Cardiac fibroblast (primary cell): ENCODE measurements at regions not wholly inside any gene's neighbourhood (a gene's known extent, or its start where the extent isn't known, plus 50 kb on each side); places are given as distances from the start of the nearest gene placed in this dataset.
A peak's percentile ranks its signal among the peaks of the same experiment; 100 is the strongest.

Source experiments
- DNase-seq, 2 donors: peaks; one replicate each; pipeline versions ENCODE4 v3.0.0 to v3.0.0-alpha.2; 2010; ENCODE audit warnings: low read depth in 2 of 2
- H3K4me3 ChIP-seq, 2 donors: replicated peaks in 1 of 2; 1 replicate in 1 of 2; 2 replicates in 1 of 2; pipeline ENCODE4 v1.5.1; 2011; ENCODE audit warnings: low read depth in 2 of 2, low read length in 2 of 2, mild to moderate bottlenecking in 2 of 2, moderate library complexity in 1 of 2
- TF ChIP-seq, protein P1 (sequence below): IDR thresholded peaks from one replicate; pipeline ENCODE4 v1.5.1; 2011; ENCODE audit warnings: low read depth, mild to moderate bottlenecking, low read length, inconsistent platforms

DNA sequence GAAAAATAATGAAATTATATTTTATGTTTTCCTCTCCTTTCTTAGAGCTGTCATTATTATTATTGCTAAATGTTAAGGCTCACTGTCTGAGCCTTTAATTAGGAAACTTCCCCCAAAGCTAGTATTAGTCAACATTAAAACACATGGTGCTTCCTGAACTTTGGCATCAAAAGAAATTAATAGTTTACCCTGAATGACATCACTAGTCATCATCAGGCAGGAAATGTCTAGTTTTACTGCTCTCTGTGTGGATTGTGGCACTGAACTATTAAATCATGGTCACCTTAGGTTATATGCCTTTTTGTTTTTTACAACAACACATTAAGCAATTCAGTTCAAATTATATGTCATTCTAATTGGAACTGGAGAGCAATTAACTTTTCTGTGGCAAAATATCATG is 595.5 kb downstream of the SLITRK1 start:
- TF ChIP-seq, protein P1, sequence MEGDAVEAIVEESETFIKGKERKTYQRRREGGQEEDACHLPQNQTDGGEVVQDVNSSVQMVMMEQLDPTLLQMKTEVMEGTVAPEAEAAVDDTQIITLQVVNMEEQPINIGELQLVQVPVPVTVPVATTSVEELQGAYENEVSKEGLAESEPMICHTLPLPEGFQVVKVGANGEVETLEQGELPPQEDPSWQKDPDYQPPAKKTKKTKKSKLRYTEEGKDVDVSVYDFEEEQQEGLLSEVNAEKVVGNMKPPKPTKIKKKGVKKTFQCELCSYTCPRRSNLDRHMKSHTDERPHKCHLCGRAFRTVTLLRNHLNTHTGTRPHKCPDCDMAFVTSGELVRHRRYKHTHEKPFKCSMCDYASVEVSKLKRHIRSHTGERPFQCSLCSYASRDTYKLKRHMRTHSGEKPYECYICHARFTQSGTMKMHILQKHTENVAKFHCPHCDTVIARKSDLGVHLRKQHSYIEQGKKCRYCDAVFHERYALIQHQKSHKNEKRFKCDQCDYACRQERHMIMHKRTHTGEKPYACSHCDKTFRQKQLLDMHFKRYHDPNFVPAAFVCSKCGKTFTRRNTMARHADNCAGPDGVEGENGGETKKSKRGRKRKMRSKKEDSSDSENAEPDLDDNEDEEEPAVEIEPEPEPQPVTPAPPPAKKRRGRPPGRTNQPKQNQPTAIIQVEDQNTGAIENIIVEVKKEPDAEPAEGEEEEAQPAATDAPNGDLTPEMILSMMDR = no peak
- no peak overlapping the region for H3K4me3 ChIP-seq
- DNase-seq = peak; percentile 21 to 42

- H3K4me3 ChIP-seq = no peak overlapping the region
- TF ChIP-seq, protein P1 = no peak
- DNase-seq = no peak
Measured at GRCh38 chr13:83281654-83282053, 600.6 kb downstream of the SLITRK1 start.

GRCh38 chr13:83274679-83275078 is 607.6 kb downstream of the SLITRK1 start:
- no peak for DNase-seq
- TF ChIP-seq, protein P1 = no peak
- no peak overlapping the region for H3K4me3 ChIP-seq

DNA sequence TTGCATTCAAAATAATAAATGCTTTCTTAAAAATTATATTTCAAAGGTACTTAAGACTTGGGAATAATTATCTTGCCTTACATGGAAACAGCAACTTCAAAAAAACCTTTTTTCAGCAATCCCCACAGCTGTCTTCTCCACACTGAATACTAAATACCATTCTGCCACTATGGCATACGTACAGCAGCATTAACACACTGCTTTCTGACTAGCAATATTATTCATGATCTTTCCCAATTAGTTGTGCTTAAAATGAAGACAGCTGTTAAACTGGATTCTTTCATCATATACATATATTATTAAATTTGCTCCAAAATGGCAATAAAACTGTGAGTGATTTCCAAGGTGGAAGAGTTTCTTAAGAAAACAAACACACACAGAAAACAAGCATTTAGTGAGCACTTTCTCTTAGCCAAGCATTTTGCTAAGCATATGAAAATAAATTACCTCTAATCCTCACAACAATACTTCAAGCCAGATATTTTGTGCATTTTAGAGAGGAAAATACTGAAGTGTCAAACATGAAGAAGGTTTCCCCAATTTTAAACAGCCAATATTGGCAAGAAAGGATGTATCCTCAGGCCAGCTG is 609.5 kb downstream of the SLITRK1 start:
- DNase-seq = no peak
- H3K4me3 ChIP-seq = no peak overlapping the region
- TF ChIP-seq, protein P1 = no peak

DNA sequence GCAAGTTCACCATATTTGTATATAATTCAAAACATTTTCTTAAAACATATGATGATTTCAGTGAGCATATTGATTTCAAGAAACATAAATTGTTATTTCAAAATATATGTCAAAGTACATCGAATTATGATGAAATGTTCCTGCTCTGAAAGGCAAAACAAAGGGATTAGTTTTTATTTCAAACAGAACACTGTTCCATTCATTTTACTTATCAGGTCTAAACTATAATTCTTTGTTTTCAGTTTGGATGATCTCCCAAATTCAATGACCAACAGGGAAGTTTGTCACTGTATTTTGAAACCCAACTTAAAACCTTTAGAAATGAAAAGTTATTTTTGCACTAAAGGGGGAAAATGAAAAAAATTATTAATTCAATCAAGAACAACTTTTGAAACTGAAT is 610.2 kb downstream of the SLITRK1 start:
- no peak overlapping the region for H3K4me3 ChIP-seq
- peak; percentile 25 to 35 for DNase-seq
- TF ChIP-seq, protein P1 = no peak

- TF ChIP-seq, protein P1 = no peak
- DNase-seq = no peak
Measured at GRCh38 chr13:83265279-83265678, 617.0 kb downstream of the SLITRK1 start.

DNA sequence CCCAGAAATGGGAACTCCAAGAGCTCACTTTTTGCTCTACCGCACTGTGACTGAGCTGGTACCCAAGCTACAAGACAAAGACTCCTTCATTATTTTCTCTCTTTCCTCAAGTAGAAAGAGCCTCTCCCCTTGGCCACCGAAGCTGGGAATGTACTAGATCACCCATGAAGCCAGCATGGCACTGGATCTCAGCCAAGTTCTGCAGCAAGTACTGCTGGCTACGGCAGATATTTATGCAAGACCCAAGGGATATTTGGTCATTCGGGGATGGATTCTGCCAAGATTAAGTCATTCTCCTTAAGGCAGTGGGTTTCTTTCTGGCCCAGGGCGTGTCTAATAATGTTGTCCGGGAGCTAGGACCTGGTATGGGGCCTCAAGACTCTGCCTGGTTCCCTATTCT is 633.5 kb downstream of the SLITRK1 start:
- no peak overlapping the region for H3K4me3 ChIP-seq
- TF ChIP-seq, protein P1 = no peak
- peak; percentile 54 to 62 for DNase-seq

More at GRCh38 chr13:83265279-83265678, 617.0 kb downstream of the SLITRK1 start:
- no peak overlapping the region for H3K4me3 ChIP-seq
